Activated CD8-positive, alpha-beta memory T cell treated with anti-CD3 and anti-CD28 coated beads, Interleukin-2, amount 10 ng/mL, durations not matched to agents 7 days and 5 days (primary cell): ENCODE measurements at regions not wholly inside any gene's neighbourhood (a gene's known extent, or its start where the extent isn't known, plus 50 kb on each side); places are given as distances from the start of the nearest gene placed in this dataset.

Experiments used
- ATAC-seq: fragments of 150-1000 bp; cut with Tn5 transposase; one replicate; pipeline ENCODE4 v1.10.0; 2021; ENCODE audit warnings: moderate library complexity
- CTCF ChIA-PET: fragments of 350-600 bp; sonication (Branson Sonifier 250); formaldehyde crosslinking; loops from one replicate; lab custom pipeline; 2021; ENCODE audit warnings: antibody characterized with exemption; lab: Charles Lee
- DNase-seq: peaks from one replicate; pipeline ENCODE4 v3.0.0-alpha.2; 2020
- H3K27ac Mint-ChIP-seq: one replicate; pipeline ENCODE4 v1.8.0; 2021; ENCODE audit warnings: mild to moderate bottlenecking, mixed read lengths
- H3K27me3 Mint-ChIP-seq: one replicate; pipeline ENCODE4 v1.8.0; 2021; ENCODE audit warnings: mixed read lengths
- H3K36me3 Mint-ChIP-seq: one replicate; pipeline ENCODE4 v1.8.0; 2021; ENCODE audit warnings: mild to moderate bottlenecking, mixed read lengths
- H3K4me1 Mint-ChIP-seq: one replicate; pipeline ENCODE4 v1.8.0; 2021; ENCODE audit warnings: mixed read lengths
- H3K4me3 Mint-ChIP-seq: one replicate; pipeline ENCODE4 v1.8.0; 2021; ENCODE audit warnings: mild to moderate bottlenecking, moderate library complexity, mixed read lengths
- H3K9me3 Mint-ChIP-seq: one replicate; pipeline ENCODE4 v1.8.0; 2022; ENCODE audit warnings: low read depth, mixed read lengths

- Mint-ChIP-seq H3K4me1 (peaks cover 21% of the 10 kb centered on the region), H3K27ac (no peak overlapping the region), H3K4me3 (no peak overlapping the region), H3K9me3 (peaks cover 7% of the 10 kb centered on the region), H3K27me3 (no peaks in the 10 kb centered on the region), H3K36me3 (peaks cover 12% of the 10 kb centered on the region)
- DNase-seq (no peak), ATAC-seq (no peak)
- CTCF ChIA-PET = no interaction called here
Measured at GRCh38 chr2:7588295-7588694, 671.1 kb downstream of the RNF144A start.

GRCh38 chr2:7592618-7593140 lies 675.5 kb downstream of the RNF144A start:
- no peak overlapping the region for H3K27ac Mint-ChIP-seq
- peaks cover 19% of the 10 kb centered on the region for H3K4me1 Mint-ChIP-seq
- no peak for DNase-seq
- peaks cover 12% of the 10 kb centered on the region for H3K36me3 Mint-ChIP-seq
- H3K9me3 Mint-ChIP-seq = peaks cover 3% of the 10 kb centered on the region
- CTCF ChIA-PET = interaction anchor here (0.5 to 2.3 kb wide), 8 partner anchors 25 to 165 kb away, joined by 3 to 7 read pairs (median 3); no protein-coding TSS in a partner anchor
- H3K4me3 Mint-ChIP-seq = no peak overlapping the region
- H3K27me3 Mint-ChIP-seq = no peaks in the 10 kb centered on the region
- ATAC-seq = peak; percentile 50

GRCh38 chr2:7593360-7593759 lies 676.1 kb downstream of the RNF144A start:
- no peak overlapping the region for H3K27ac Mint-ChIP-seq
- CTCF ChIA-PET = interaction anchor here (1.1 to 2.3 kb wide), 6 partner anchors 26 to 166 kb away, joined by 3 to 7 read pairs (median 4); no protein-coding TSS in a partner anchor
- no peak overlapping the region for H3K4me3 Mint-ChIP-seq
- peaks cover 9% of the 10 kb centered on the region for H3K36me3 Mint-ChIP-seq
- peaks cover 21% of the 10 kb centered on the region for H3K4me1 Mint-ChIP-seq
- DNase-seq (no peak), ATAC-seq (no peak)
- H3K9me3 Mint-ChIP-seq = peaks cover under 1% of the 10 kb centered on the region
- H3K27me3 Mint-ChIP-seq = no peaks in the 10 kb centered on the region

- ATAC-seq (no peak), DNase-seq (no peak)
- no peak overlapping the region for H3K4me3 Mint-ChIP-seq
- H3K4me1 Mint-ChIP-seq = peaks cover 25% of the 10 kb centered on the region
- peaks cover 9% of the 10 kb centered on the region for H3K36me3 Mint-ChIP-seq
- CTCF ChIA-PET = interaction anchor here (1.1 to 1.8 kb wide), 6 partner anchors 41 to 167 kb away, joined by 3 to 11 read pairs (median 4); no protein-coding TSS in a partner anchor
- no peaks in the 10 kb centered on the region for H3K27me3 Mint-ChIP-seq
- H3K27ac Mint-ChIP-seq = no peak overlapping the region
- H3K9me3 Mint-ChIP-seq = no peaks in the 10 kb centered on the region
Measured at GRCh38 chr2:7594211-7594610, 677.0 kb downstream of the RNF144A start.

- Mint-ChIP-seq H3K36me3 (peaks cover 15% of the 10 kb centered on the region), H3K9me3 (peaks cover 2% of the 10 kb centered on the region), H3K27ac (no peak overlapping the region), H3K4me3 (no peak overlapping the region), H3K4me1 (peaks cover 26% of the 10 kb centered on the region), H3K27me3 (no peaks in the 10 kb centered on the region)
- ATAC-seq (no peak), DNase-seq (no peak)
- CTCF ChIA-PET = interaction anchor here (0.9 to 1.8 kb wide), 7 partner anchors 10 to 168 kb away, joined by 3 to 11 read pairs (median 4); no protein-coding TSS in a partner anchor
Measured at GRCh38 chr2:7595206-7595605, 678.0 kb downstream of the RNF144A start.

- ATAC-seq (peak; percentile 36), DNase-seq (no peak)
- Mint-ChIP-seq H3K9me3 (peaks cover 7% of the 10 kb centered on the region), H3K27me3 (no peaks in the 10 kb centered on the region), H3K36me3 (peaks cover 24% of the 10 kb centered on the region), H3K4me3 (no peak overlapping the region), H3K27ac (peak overlapping the region; percentile 1), H3K4me1 (peaks cover 21% of the 10 kb centered on the region)
- CTCF ChIA-PET = interaction anchor here (1.1 to 1.7 kb wide), 3 partner anchors 18 to 73 kb away, joined by 3 read pairs; no protein-coding TSS in a partner anchor
Measured at GRCh38 chr2:7598402-7598801, 681.2 kb downstream of the RNF144A start.

GRCh38 chr2:7599462-7600258 lies 682.4 kb downstream of the RNF144A start:
- ATAC-seq (no peak), DNase-seq (no peak)
- H3K9me3 Mint-ChIP-seq = peaks cover 7% of the 10 kb centered on the region
- H3K27me3 Mint-ChIP-seq = no peaks in the 10 kb centered on the region
- peaks cover 21% of the 10 kb centered on the region for H3K4me1 Mint-ChIP-seq
- H3K4me3 Mint-ChIP-seq = no peak overlapping the region
- peaks cover 24% of the 10 kb centered on the region for H3K36me3 Mint-ChIP-seq
- CTCF ChIA-PET = interaction anchor here (0.5 to 1.8 kb wide), 7 partner anchors 11 to 127 kb away, joined by 3 to 5 read pairs (median 3); no protein-coding TSS in a partner anchor
- no peak overlapping the region for H3K27ac Mint-ChIP-seq

- Mint-ChIP-seq H3K36me3 (peaks cover 22% of the 10 kb centered on the region), H3K27ac (no peak overlapping the region), H3K4me3 (no peak overlapping the region), H3K9me3 (peaks cover 7% of the 10 kb centered on the region), H3K4me1 (peaks cover 21% of the 10 kb centered on the region), H3K27me3 (no peaks in the 10 kb centered on the region)
- ATAC-seq (no peak), DNase-seq (no peak)
- CTCF ChIA-PET = interaction anchor here (2.1 kb wide), 1 partner anchor 66 kb away, joined by 4 read pairs; no protein-coding TSS in a partner anchor
Measured at GRCh38 chr2:7601990-7602389, 684.8 kb downstream of the RNF144A start.

- Mint-ChIP-seq H3K4me3 (no peak overlapping the region), H3K27ac (no peak overlapping the region), H3K4me1 (peaks cover 8% of the 10 kb centered on the region), H3K36me3 (peaks cover 14% of the 10 kb centered on the region), H3K27me3 (no peaks in the 10 kb centered on the region), H3K9me3 (peaks cover 7% of the 10 kb centered on the region)
- DNase-seq = no peak
- CTCF ChIA-PET = no interaction called here
- ATAC-seq = no peak
Measured at GRCh38 chr2:7604456-7604855, 687.2 kb downstream of the RNF144A start.

- no peak for ATAC-seq
- no peak overlapping the region for H3K27ac Mint-ChIP-seq
- CTCF ChIA-PET = interaction anchor here (0.9 kb wide), 1 partner anchor 181 kb away, joined by 3 read pairs; no protein-coding TSS in a partner anchor
- H3K9me3 Mint-ChIP-seq = peaks cover 3% of the 10 kb centered on the region
- peaks cover 34% of the 10 kb centered on the region for H3K4me1 Mint-ChIP-seq
- no peak overlapping the region for H3K4me3 Mint-ChIP-seq
- no peaks in the 10 kb centered on the region for H3K27me3 Mint-ChIP-seq
- no peak for DNase-seq
- H3K36me3 Mint-ChIP-seq = no peaks in the 10 kb centered on the region
Measured at GRCh38 chr2:7607441-7608173, 690.4 kb downstream of the RNF144A start.

GRCh38 chr2:7609556-7609955 lies 692.3 kb downstream of the RNF144A start:
- H3K4me1 Mint-ChIP-seq = peaks cover 37% of the 10 kb centered on the region
- no peaks in the 10 kb centered on the region for H3K36me3 Mint-ChIP-seq
- H3K27me3 Mint-ChIP-seq = no peaks in the 10 kb centered on the region
- DNase-seq (no peak), ATAC-seq (no peak)
- H3K4me3 Mint-ChIP-seq = no peak overlapping the region
- H3K27ac Mint-ChIP-seq = peak overlapping the region; percentile 39
- no peaks in the 10 kb centered on the region for H3K9me3 Mint-ChIP-seq
- CTCF ChIA-PET = no interaction called here

GRCh38 chr2:7609974-7610373 lies 692.8 kb downstream of the RNF144A start:
- ATAC-seq = peak; percentile 33

GRCh38 chr2:7611750-7612149 lies 694.5 kb downstream of the RNF144A start:
- H3K4me1 Mint-ChIP-seq = peaks cover 37% of the 10 kb centered on the region
- ATAC-seq = no peak
- no peaks in the 10 kb centered on the region for H3K27me3 Mint-ChIP-seq
- H3K27ac Mint-ChIP-seq = peak overlapping the region; percentile 30
- H3K36me3 Mint-ChIP-seq = no peaks in the 10 kb centered on the region
- H3K9me3 Mint-ChIP-seq = no peaks in the 10 kb centered on the region
- CTCF ChIA-PET = interaction anchor here (1.2 to 1.5 kb wide), 2 partner anchors 12 to 13 kb away, joined by 3 to 5 read pairs; no protein-coding TSS in a partner anchor
- no peak for DNase-seq
- H3K4me3 Mint-ChIP-seq = no peak overlapping the region

More at GRCh38 chr2:7609974-7610373, 692.8 kb downstream of the RNF144A start:
- H3K36me3 Mint-ChIP-seq = no peaks in the 10 kb centered on the region
- H3K4me1 Mint-ChIP-seq = peaks cover 37% of the 10 kb centered on the region
- H3K4me3 Mint-ChIP-seq = no peak overlapping the region
- CTCF ChIA-PET = no interaction called here
- DNase-seq = peak; percentile 44
- H3K27ac Mint-ChIP-seq = peak overlapping the region; percentile 39
- H3K27me3 Mint-ChIP-seq = no peaks in the 10 kb centered on the region
- no peaks in the 10 kb centered on the region for H3K9me3 Mint-ChIP-seq
